Panc1 (cell line): ENCODE measurements at regions not wholly inside any gene's neighbourhood (a gene's known extent, or its start where the extent isn't known, plus 50 kb on each side); places are given as distances from the start of the nearest gene placed in this dataset.

Experiments used
- CTCF ChIP-seq: fragments of 450-650 bp; IDR thresholded peaks from 2 replicates; pipeline ENCODE4 v1.5.1; 2017; ENCODE audit warnings: mild to moderate bottlenecking
- POLR2AphosphoS5 ChIP-seq: IDR thresholded peaks from 2 replicates; pipeline ENCODE4 v1.6.1; 2012; ENCODE audit warnings: mild to moderate bottlenecking, low read depth, low read length, moderate library complexity
- REST ChIP-seq, 2 experiments: IDR thresholded peaks; 2 replicates each; pipeline ENCODE4 v1.6.1; 2011 to 2012; ENCODE audit warnings: low read depth in 2 of 2, control low read depth in 1 of 2, low read length in 1 of 2, mild to moderate bottlenecking in 1 of 2, moderate library complexity in 1 of 2; ENCODE audit not compliant: insufficient read depth in 1 of 2
- TCF7L2 ChIP-seq: IDR thresholded peaks from 2 replicates; pipeline ENCODE4 v1.6.1; 2011; ENCODE audit warnings: mild to moderate bottlenecking, low read depth, low read length, inconsistent platforms

- TF ChIP-seq POLR2AphosphoS5 (no peak), CTCF (no peak), REST (IDR thresholded peaks at IDR 0.05; ENCODE audit: insufficient read depth in 1 of 2, low read depth in 2 of 2, low read length in 1 of 2) (no peak), TCF7L2 (no peak)
These were observed 221.2 kb downstream of the TUSC7 start for GRCh38 chr3:116930786-116931185.
